ENCODE measurements at regions not wholly inside any gene's neighbourhood (a gene's known extent, or its start where the extent isn't known, plus 50 kb on each side); places are given as distances from the start of the nearest gene placed in this dataset.

DNA sequence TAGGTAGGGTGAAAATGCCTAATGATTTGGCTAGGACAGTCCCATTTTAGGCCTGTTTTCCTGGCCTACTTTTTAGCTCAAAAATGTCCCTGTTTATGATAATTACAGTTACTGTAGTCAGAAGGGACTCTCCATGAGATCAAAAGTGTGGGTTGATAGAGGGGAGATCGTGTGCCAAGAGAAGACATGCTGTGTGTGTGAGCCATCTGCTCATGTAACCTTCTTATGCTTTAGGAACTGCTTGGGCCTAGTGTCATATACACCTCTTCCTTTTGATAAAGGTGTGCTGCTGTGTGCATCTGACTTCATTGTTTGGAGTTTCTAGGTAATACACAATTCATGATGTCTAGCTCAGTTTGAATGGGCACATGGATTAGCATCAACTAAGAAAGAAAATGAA lies 786.5 kb downstream of the PDCD6IP start:
- Mint-ChIP-seq H3K27me3 (no peaks in the 10 kb centered on the region), H3K4me1 (no peaks in the 10 kb centered on the region), H3K27ac (no peak overlapping the region), H3K4me3 (no peak overlapping the region), H3K9me3 (peaks cover 4% of the 10 kb centered on the region), H3K36me3 (ENCODE audit: low read depth) (no peaks in the 10 kb centered on the region)
- DNase-seq (no peak), ATAC-seq (ENCODE audit: low read depth) (no peak)
- TF ChIP-seq, protein P1, sequence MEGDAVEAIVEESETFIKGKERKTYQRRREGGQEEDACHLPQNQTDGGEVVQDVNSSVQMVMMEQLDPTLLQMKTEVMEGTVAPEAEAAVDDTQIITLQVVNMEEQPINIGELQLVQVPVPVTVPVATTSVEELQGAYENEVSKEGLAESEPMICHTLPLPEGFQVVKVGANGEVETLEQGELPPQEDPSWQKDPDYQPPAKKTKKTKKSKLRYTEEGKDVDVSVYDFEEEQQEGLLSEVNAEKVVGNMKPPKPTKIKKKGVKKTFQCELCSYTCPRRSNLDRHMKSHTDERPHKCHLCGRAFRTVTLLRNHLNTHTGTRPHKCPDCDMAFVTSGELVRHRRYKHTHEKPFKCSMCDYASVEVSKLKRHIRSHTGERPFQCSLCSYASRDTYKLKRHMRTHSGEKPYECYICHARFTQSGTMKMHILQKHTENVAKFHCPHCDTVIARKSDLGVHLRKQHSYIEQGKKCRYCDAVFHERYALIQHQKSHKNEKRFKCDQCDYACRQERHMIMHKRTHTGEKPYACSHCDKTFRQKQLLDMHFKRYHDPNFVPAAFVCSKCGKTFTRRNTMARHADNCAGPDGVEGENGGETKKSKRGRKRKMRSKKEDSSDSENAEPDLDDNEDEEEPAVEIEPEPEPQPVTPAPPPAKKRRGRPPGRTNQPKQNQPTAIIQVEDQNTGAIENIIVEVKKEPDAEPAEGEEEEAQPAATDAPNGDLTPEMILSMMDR (IDR thresholded peaks at IDR 0.05), result no peak
- intact Hi-C loops (cut with micrococcal nuclease), result no loop called here
- ChIA-PET CTCF (no interaction called here), POLR2A (no interaction called here)

DNA sequence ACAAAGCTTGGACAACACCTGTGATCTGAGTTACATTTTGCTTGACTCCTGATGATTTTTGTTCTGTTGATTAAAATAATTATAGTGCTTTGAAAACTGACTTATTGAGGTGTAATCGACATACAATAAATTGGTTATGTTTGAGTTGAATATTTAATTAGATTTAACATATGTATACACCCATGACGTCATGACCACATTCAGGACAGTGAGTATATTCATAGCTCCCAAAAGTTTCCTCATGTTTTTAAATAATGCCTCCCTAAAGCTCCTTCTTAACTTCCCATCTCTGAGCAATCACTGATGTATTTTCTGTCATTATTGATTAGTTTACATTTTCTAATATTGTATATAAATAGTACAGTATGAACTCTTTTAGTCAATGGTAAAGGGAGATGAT lies 801.2 kb downstream of the PDCD6IP start:
- POLR2A ChIA-PET, result no interaction called here
- CTCF ChIA-PET, result no interaction called here
- TF ChIP-seq, protein P1 (IDR thresholded peaks at IDR 0.05), result no peak
- intact Hi-C loops (cut with micrococcal nuclease), result no loop called here
- Mint-ChIP-seq H3K27me3 (no peaks in the 10 kb centered on the region), H3K27ac (no peak overlapping the region), H3K4me3 (no peak overlapping the region), H3K4me1 (no peaks in the 10 kb centered on the region), H3K9me3 (no peaks in the 10 kb centered on the region), H3K36me3 (ENCODE audit: low read depth) (no peaks in the 10 kb centered on the region)
- no peak for DNase-seq
- ATAC-seq (ENCODE audit: low read depth), result no peak

DNA sequence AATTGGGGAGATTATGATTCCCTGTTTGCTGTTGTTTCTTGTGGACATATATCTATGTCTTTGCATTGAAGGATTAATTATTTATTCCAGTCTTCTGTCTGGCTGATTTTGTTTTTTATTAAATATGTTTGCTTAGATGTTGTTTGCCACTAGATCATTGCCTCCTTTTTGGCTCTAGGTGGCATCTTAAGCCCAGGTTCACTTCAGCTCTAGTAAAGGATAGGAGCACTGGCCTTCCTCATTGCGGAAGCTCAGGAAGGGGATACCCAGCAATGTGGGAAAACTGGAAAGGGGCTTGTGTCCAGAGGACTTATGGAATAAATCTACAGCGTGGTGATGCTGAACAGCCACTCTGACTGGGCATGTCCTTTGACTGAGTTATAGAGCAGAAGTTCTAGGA lies 821.6 kb downstream of the PDCD6IP start:
- intact Hi-C loops (cut with micrococcal nuclease), result no loop called here
- Mint-ChIP-seq H3K4me3 (no peak overlapping the region), H3K27me3 (no peaks in the 10 kb centered on the region), H3K4me1 (no peaks in the 10 kb centered on the region), H3K9me3 (peaks cover 38% of the 10 kb centered on the region), H3K36me3 (ENCODE audit: low read depth) (no peaks in the 10 kb centered on the region), H3K27ac (no peak overlapping the region)
- POLR2A ChIA-PET, result no interaction called here
- TF ChIP-seq, protein P1 (IDR thresholded peaks at IDR 0.05), result no peak
- no peak for ATAC-seq (ENCODE audit: low read depth)
- CTCF ChIA-PET, result no interaction called here
- no peak for DNase-seq

DNA sequence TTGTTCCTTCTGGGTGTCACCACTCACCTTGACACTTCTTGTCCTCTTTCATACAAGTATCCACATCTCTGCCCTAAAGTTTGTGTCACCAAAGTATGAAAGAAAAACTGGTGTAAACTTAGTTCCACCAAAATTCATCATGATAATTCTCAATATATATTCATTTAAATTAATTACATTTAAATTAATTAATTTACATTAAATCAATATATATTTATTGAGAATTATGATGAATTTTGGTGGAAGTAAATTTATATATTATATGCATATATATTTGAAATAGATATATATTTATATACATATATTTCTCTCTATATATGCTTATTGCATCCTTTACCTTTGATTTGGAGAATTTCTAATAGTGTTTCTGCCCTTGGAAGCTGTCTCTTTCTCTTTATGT lies 828.3 kb downstream of the PDCD6IP start:
- H3K4me3 Mint-ChIP-seq, result no peak overlapping the region
- peaks cover 10% of the 10 kb centered on the region for H3K9me3 Mint-ChIP-seq
- H3K27ac Mint-ChIP-seq, result no peak overlapping the region
- no peaks in the 10 kb centered on the region for H3K36me3 Mint-ChIP-seq (ENCODE audit: low read depth)
- ChIA-PET POLR2A (no interaction called here), CTCF (no interaction called here)
- intact Hi-C loops (cut with micrococcal nuclease), result no loop called here
- DNase-seq (no peak), ATAC-seq (ENCODE audit: low read depth) (no peak)
- no peaks in the 10 kb centered on the region for H3K4me1 Mint-ChIP-seq
- TF ChIP-seq, protein P1 (IDR thresholded peaks at IDR 0.05), result no peak
- H3K27me3 Mint-ChIP-seq, result no peaks in the 10 kb centered on the region

DNA sequence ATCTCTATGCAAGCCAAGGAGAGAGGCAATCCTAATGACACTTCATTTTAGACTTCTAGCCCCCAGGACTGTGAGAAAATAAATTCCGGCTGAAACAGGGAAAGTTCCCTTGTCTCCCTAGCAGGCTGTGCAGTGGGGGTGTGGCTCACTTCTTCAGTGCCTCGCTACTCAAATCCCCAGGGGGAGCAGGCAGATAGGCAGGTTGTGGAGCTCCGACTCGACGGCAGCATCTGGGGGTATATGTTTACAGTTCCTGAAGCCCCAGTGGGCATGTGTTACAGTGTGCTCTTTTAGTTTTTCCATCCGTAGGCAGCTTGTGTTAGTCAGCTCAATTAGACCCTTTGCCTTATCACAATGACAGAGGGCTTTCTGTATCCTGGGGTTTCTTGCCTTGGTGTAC lies 836.5 kb downstream of the PDCD6IP start:
- TF ChIP-seq, protein P1 (IDR thresholded peaks at IDR 0.05), result no peak
- POLR2A ChIA-PET, result no interaction called here
- DNase-seq (no peak), ATAC-seq (ENCODE audit: low read depth) (no peak)
- H3K36me3 Mint-ChIP-seq (ENCODE audit: low read depth), result no peaks in the 10 kb centered on the region
- CTCF ChIA-PET, result no interaction called here
- H3K4me1 Mint-ChIP-seq, result no peaks in the 10 kb centered on the region
- H3K9me3 Mint-ChIP-seq, result no peaks in the 10 kb centered on the region
- intact Hi-C loops (cut with micrococcal nuclease), result no loop called here
- no peaks in the 10 kb centered on the region for H3K27me3 Mint-ChIP-seq
- no peak overlapping the region for H3K27ac Mint-ChIP-seq
- no peak overlapping the region for H3K4me3 Mint-ChIP-seq

Measured in activated B cell treated with CpG ODN at 0.5 μM for 24 hours (primary cell).